ENCODE measurements at regions not wholly inside any gene's neighbourhood (a gene's known extent, or its start where the extent isn't known, plus 50 kb on each side); places are given as distances from the start of the nearest gene placed in this dataset.

DNA sequence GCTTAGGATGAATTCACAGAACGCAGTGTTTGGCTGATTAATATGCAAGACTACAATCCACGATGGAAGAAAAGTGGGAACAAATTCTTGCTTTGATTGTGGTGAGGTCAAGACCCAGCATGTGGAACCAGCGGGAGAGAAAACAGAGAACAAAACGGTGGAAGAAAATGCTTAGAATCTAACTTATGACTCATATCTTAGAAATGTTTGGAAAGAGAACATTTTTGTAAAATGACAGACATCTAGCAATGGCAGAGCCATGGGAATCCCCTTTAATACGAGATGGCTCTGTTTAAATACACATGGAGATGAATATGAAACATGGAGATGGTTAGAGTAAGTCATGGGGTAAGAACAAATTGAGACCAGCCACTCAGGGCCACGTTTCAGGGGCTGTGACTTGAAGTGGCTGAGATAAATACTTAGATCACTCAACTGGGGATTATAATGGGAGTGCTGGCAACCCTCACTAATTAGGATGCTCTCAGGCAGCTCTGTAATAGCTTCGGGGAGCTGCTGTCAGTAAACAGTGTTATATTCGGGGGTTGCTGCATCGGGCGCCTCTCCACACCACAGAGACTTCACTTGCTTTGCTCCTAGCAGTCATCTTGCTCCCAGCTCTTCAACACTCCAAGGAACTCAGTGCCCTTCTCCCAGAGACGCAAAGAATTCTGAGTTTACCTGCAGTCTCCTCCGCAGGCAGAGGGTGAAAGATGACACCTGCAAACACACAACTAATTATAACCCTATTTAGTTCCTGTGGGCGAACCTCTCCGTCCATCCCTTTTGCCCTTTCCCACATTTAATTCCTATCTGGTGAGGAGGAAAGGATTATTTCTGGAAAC, 68.0 kb upstream of the ONECUT1 start:
- DNase-seq (ENCODE audit: low read depth, low spot score) (no peak), ATAC-seq (no peak)
- Histone ChIP-seq H3K9me3 (ENCODE audit: control insufficient read depth, insufficient read depth, low read depth, low read length) (no peaks in the 10 kb centered on the region), H3K36me3 (ENCODE audit: control insufficient read depth, insufficient read depth, low read length) (no peaks in the 10 kb centered on the region), H3K27ac (ENCODE audit: low read length) (no peak overlapping the region), H3K4me1 (ENCODE audit: control insufficient read depth, insufficient read depth, low read length) (no peaks in the 10 kb centered on the region), H3K27me3 (ENCODE audit: control insufficient read depth, insufficient read depth, low read length) (peaks cover 9% of the 10 kb centered on the region), H3K4me3 (ENCODE audit: low read depth in 2 of 2, low read length in 2 of 2) (no peak overlapping the region)
- intact Hi-C loops (cut with micrococcal nuclease; ENCODE audit: unreplicated experiment), result no loop called here
- TF ChIP-seq, protein P1, sequence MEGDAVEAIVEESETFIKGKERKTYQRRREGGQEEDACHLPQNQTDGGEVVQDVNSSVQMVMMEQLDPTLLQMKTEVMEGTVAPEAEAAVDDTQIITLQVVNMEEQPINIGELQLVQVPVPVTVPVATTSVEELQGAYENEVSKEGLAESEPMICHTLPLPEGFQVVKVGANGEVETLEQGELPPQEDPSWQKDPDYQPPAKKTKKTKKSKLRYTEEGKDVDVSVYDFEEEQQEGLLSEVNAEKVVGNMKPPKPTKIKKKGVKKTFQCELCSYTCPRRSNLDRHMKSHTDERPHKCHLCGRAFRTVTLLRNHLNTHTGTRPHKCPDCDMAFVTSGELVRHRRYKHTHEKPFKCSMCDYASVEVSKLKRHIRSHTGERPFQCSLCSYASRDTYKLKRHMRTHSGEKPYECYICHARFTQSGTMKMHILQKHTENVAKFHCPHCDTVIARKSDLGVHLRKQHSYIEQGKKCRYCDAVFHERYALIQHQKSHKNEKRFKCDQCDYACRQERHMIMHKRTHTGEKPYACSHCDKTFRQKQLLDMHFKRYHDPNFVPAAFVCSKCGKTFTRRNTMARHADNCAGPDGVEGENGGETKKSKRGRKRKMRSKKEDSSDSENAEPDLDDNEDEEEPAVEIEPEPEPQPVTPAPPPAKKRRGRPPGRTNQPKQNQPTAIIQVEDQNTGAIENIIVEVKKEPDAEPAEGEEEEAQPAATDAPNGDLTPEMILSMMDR (IDR thresholded peaks at IDR 0.05), result no peak
- TF ChIP-seq, protein P2, sequence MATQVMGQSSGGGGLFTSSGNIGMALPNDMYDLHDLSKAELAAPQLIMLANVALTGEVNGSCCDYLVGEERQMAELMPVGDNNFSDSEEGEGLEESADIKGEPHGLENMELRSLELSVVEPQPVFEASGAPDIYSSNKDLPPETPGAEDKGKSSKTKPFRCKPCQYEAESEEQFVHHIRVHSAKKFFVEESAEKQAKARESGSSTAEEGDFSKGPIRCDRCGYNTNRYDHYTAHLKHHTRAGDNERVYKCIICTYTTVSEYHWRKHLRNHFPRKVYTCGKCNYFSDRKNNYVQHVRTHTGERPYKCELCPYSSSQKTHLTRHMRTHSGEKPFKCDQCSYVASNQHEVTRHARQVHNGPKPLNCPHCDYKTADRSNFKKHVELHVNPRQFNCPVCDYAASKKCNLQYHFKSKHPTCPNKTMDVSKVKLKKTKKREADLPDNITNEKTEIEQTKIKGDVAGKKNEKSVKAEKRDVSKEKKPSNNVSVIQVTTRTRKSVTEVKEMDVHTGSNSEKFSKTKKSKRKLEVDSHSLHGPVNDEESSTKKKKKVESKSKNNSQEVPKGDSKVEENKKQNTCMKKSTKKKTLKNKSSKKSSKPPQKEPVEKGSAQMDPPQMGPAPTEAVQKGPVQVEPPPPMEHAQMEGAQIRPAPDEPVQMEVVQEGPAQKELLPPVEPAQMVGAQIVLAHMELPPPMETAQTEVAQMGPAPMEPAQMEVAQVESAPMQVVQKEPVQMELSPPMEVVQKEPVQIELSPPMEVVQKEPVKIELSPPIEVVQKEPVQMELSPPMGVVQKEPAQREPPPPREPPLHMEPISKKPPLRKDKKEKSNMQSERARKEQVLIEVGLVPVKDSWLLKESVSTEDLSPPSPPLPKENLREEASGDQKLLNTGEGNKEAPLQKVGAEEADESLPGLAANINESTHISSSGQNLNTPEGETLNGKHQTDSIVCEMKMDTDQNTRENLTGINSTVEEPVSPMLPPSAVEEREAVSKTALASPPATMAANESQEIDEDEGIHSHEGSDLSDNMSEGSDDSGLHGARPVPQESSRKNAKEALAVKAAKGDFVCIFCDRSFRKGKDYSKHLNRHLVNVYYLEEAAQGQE (IDR thresholded peaks at IDR 0.05; ENCODE audit: insufficient read depth in 1 of 2, low read depth in 2 of 2, low read length in 1 of 2), result no peak
- CTCF ChIA-PET, result interaction anchor here (0.7 kb wide), 1 partner anchor 11 kb away, joined by 8 read pairs; no protein-coding TSS in a partner anchor
- BruUV-seq (replicated peaks), result no TSS peak
- POLR2A ChIA-PET, result interaction anchor here (0.5 kb wide), 1 partner anchor 125 kb away, joined by 5 read pairs; no protein-coding TSS in a partner anchor
- in situ Hi-C loops (cut with HindIII; ENCODE audit: low pct_unique_long_range_greater_than_20kb, low sequenced_read_pairs), result no loop called here

DNA sequence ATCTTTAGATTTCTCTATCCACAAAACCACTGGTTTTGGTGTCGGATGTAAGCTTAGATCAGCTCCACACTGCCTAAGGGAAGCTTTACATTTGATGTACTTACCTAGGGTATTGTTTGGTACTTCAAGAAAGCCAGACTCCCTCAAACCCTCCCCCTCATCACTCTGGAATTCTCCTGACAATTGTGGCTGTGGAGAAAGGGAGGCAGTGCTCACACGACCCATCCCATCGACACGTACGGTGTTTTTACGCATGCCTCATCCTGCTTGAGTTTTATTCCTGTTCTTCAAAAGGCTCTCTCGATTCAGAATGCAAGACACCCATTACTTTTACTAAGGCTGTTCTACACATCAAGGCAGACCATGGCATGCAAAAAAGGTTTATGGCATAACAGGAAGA, 67.3 kb upstream of the ONECUT1 start:
- TF ChIP-seq SIN3A (IDR thresholded peaks at IDR 0.05; ENCODE audit: borderline replicate concordance, insufficient read depth, low read depth, low read length) (no peak), POLR2AphosphoS5 (IDR thresholded peaks at IDR 0.05; ENCODE audit: low read depth, low read length) (no peak), TCF7L2 (IDR thresholded peaks at IDR 0.05; ENCODE audit: low read depth, low read length) (no peak)
- TF ChIP-seq, protein P1 (IDR thresholded peaks at IDR 0.05), result no peak
- TF ChIP-seq, protein P2 (IDR thresholded peaks at IDR 0.05; ENCODE audit: insufficient read depth in 1 of 2, low read depth in 2 of 2, low read length in 1 of 2), result no peak
- no TSS peak for BruUV-seq (replicated peaks)
- no peaks in the 10 kb centered on the region for H3K36me3 ChIP-seq (ENCODE audit: control insufficient read depth, insufficient read depth, low read length)
- no peaks in the 10 kb centered on the region for H3K4me1 ChIP-seq (ENCODE audit: control insufficient read depth, insufficient read depth, low read length)
- H3K4me3 ChIP-seq (ENCODE audit: low read depth in 2 of 2, low read length in 2 of 2), result no peak overlapping the region
- ChIA-PET POLR2A (no interaction called here), CTCF (interaction anchor here (0.6 to 0.7 kb wide), 2 partner anchors 8 to 11 kb away, joined by 3 to 8 read pairs; no protein-coding TSS in a partner anchor)
- intact Hi-C loops (cut with micrococcal nuclease; ENCODE audit: unreplicated experiment) (no loop called here), in situ Hi-C loops (cut with HindIII; ENCODE audit: low pct_unique_long_range_greater_than_20kb, low sequenced_read_pairs) (no loop called here)
- DNase-seq (ENCODE audit: low read depth, low spot score), result no peak
- ATAC-seq, result no peak
- H3K27ac ChIP-seq (ENCODE audit: low read length), result no peak overlapping the region
- H3K27me3 ChIP-seq (ENCODE audit: control insufficient read depth, insufficient read depth, low read length), result peaks cover 9% of the 10 kb centered on the region
- no peaks in the 10 kb centered on the region for H3K9me3 ChIP-seq (ENCODE audit: control insufficient read depth, insufficient read depth, low read depth, low read length)
